Fibroblast of the aortic adventitia (primary cell): ENCODE measurements at regions not wholly inside any gene's neighbourhood (a gene's known extent, or its start where the extent isn't known, plus 50 kb on each side); places are given as distances from the start of the nearest gene placed in this dataset.

Source experiments
- DNase-seq: peaks from one replicate; pipeline ENCODE4 v3.0.0-alpha.2; 2010; ENCODE audit warnings: low read depth
- H3K4me3 ChIP-seq: 2 replicates; pipeline ENCODE4 v1.5.1; 2011; ENCODE audit warnings: low read depth, mild to moderate bottlenecking, control low read depth, low read length, moderate library complexity
- TF ChIP-seq, protein P1 (sequence below): IDR thresholded peaks from 2 replicates; pipeline ENCODE4 v1.5.1; 2011; ENCODE audit warnings: mild to moderate bottlenecking, low read length, control low read depth, inconsistent platforms; ENCODE audit not compliant: insufficient read depth

DNA sequence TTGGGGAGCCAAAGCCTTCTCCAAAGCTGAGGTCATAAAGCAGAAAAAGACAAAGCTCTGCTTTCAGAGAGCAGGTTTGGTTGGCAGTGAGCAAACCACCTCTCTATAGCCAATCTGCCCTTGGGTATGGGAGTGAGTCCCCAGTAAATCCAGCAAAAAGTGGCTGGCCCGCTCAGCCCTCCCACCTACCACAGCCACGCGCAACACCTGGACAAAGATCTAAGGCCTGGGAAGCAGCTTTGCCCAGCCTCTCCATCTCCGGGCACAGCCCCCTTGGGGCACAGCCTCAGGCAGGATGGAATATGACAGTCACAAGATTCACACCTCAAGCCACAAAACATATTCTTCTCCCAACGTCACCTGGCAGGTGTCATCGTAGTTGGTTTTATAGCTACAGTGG, 211.7 kb upstream of the EEA1 start:
- DNase-seq = no peak
- TF ChIP-seq, protein P1, sequence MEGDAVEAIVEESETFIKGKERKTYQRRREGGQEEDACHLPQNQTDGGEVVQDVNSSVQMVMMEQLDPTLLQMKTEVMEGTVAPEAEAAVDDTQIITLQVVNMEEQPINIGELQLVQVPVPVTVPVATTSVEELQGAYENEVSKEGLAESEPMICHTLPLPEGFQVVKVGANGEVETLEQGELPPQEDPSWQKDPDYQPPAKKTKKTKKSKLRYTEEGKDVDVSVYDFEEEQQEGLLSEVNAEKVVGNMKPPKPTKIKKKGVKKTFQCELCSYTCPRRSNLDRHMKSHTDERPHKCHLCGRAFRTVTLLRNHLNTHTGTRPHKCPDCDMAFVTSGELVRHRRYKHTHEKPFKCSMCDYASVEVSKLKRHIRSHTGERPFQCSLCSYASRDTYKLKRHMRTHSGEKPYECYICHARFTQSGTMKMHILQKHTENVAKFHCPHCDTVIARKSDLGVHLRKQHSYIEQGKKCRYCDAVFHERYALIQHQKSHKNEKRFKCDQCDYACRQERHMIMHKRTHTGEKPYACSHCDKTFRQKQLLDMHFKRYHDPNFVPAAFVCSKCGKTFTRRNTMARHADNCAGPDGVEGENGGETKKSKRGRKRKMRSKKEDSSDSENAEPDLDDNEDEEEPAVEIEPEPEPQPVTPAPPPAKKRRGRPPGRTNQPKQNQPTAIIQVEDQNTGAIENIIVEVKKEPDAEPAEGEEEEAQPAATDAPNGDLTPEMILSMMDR = no peak
- no peak overlapping the region for H3K4me3 ChIP-seq

DNA sequence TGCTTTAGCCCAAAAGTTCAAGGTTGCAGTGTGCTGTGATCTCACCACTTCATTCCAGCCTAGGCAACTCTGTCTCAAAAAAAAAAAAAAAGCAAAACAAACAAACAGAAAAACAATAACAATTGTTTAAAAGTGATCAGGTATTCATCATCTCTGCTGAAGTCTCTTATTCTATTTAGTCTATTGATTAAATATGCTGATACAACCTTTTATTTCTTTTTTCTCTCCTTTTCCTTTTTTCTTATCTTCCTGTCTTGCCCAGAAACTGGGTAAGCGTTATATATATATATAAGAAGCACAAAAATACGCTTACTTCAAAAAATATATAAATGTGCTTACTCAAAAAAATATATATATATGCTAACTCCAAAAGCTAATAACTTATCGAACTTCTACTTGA, 213.8 kb upstream of the EEA1 start:
- TF ChIP-seq, protein P1 = no peak
- DNase-seq = no peak
- no peak overlapping the region for H3K4me3 ChIP-seq

DNA sequence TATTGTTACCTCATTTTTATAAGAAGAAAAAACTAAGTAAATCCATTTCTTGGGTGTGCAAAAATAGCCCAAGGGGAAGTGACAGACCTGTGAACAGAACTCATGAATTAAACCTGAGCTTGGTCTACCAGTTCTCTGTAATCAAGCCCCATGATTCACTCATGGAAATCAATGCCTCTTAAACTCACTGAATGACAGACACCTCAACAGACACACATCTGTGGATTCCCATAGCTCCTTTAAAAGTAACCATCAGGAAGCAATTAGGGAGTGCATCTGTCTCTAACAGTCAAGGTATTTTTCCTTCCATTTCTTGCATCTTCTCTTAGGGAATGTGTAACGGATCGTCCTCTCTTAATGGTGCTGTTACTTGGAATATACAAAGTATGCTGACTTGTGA, 215.0 kb upstream of the EEA1 start:
- no peak for DNase-seq
- no peak overlapping the region for H3K4me3 ChIP-seq
- TF ChIP-seq, protein P1 = no peak

DNA sequence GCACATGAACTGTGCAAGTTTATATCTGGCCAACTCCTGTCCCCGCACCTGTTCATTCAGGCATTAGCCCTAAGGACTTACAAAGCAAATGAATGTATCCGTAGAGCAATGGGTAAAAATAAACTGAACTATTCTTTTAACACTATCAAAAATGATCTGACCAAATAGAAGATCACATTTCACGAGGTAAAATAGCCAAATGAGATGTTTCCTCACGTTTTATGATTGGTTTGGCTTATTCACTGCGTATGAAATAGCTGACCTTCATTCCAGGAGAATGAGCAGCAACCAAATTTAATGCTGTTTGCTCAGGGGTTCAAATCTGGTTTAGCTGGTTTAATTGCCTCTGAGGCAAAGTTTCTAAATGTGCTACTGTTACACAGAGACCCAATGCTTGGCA, 216.0 kb upstream of the EEA1 start:
- H3K4me3 ChIP-seq = no peak overlapping the region
- DNase-seq = no peak

DNA sequence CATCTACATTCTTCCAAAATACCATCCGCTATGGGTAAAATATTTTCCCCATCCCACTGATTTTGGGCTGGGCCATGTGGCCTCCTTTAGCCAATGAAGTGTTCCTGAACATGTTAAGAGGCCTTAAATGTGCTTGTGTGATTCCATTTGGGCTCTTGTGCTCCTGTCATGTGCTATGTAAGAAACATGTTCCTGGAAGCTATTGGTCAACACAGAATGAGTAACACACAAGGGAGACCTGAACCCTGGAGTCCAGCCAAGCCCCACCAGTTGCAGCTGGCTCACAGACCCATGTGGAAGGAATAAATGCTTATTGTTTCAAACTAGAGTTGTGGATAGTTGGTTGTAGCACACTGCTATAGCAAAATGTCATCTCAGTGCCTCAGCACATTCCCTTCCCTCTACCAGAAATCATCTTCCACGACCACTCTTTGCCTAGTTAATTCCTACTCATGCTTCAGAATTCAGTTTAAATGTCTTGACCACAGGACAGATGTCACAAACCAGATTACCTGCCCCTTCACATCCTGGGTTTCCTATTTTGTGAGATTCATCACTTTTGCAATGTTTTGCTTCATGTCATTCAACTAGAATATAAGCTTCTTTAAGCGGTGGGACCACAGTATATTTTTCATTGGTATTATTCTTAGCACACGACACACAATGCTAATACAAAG, 217.3 kb upstream of the EEA1 start:
- DNase-seq = peak; percentile 57
- TF ChIP-seq, protein P1 = no peak
- H3K4me3 ChIP-seq = no peak overlapping the region

More for the DNA sequence above, 216.0 kb upstream of the EEA1 start:
- TF ChIP-seq, protein P1 = no peak

DNA sequence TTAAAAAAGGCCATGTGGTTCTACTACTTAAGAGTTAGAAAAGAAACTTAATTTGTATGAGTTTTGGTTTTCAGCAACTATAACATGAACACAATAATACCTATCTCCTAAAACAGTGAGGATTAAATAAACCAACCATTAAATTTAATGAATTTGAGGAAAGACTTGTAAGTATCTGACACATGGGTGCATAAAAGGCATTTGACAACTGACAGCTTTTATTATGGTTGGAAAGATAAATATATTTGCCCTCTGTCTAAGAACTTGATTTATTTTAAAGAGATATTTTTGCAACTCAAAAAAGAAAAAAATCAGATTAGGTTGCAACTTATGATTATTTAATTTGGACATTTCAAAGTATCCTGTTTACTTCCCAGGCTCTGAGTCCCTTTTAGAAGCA, 217.9 kb upstream of the EEA1 start:
- TF ChIP-seq, protein P1 = no peak
- H3K4me3 ChIP-seq = no peak overlapping the region

DNA sequence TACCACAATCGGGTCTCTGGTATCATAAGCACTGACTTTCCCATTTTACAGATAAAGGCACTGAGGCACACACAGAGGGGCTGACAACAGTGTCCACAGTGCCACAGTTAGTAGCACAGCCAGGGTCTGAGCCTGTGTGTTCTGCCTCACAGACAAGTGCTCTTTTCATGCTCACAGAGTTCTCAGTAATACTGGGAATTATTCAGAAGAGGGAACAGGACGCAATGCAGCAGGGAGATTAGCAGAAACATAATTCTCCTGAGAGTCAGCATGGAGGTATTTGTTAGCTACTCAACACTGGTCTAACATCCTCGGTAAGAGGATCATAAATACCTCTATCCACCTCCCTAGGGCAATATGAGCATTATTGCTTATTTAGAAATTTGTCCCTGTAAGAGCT, 219.3 kb upstream of the EEA1 start:
- DNase-seq = no peak
- no peak overlapping the region for H3K4me3 ChIP-seq
- TF ChIP-seq, protein P1 = no peak

More for the DNA sequence above, 217.9 kb upstream of the EEA1 start:
- DNase-seq = no peak
